ENCODE measurements at regions not wholly inside any gene's neighbourhood (a gene's known extent, or its start where the extent isn't known, plus 50 kb on each side); places are given as distances from the start of the nearest gene placed in this dataset.

DNA sequence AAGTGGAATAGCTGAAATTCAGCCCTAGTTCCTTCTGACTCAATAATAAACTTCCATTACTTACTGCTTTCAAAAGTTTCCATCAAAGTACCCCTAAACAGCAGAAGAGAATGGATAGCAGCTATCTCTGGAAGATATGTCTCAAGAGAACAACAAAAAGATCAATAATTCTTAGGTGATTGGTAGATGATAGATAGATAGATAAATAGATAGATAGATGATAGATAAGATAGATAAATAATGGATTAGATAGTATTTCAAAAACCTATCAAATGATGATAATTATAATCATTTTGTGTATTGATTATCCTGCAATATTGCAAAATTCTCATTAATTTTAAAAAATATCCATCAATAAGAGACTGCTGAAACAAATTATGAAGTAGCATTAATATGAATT is 97.4 kb upstream of the CCND2 start (continued):
- TF ChIP-seq, protein P1, sequence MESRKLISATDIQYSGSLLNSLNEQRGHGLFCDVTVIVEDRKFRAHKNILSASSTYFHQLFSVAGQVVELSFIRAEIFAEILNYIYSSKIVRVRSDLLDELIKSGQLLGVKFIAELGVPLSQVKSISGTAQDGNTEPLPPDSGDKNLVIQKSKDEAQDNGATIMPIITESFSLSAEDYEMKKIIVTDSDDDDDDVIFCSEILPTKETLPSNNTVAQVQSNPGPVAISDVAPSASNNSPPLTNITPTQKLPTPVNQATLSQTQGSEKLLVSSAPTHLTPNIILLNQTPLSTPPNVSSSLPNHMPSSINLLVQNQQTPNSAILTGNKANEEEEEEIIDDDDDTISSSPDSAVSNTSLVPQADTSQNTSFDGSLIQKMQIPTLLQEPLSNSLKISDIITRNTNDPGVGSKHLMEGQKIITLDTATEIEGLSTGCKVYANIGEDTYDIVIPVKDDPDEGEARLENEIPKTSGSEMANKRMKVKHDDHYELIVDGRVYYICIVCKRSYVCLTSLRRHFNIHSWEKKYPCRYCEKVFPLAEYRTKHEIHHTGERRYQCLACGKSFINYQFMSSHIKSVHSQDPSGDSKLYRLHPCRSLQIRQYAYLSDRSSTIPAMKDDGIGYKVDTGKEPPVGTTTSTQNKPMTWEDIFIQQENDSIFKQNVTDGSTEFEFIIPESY (IDR thresholded peaks at IDR 0.05; ENCODE audit: extremely low read depth, insufficient replicate concordance, low read length): no peak
- no peak for TF ChIP-seq ZNF274 (IDR thresholded peaks at IDR 0.05; ENCODE audit: low read depth, low read length)
- no peak for TF ChIP-seq YY1 (IDR thresholded peaks at IDR 0.05; ENCODE audit: extremely low read depth, insufficient replicate concordance, low read depth, low read length)

DNA sequence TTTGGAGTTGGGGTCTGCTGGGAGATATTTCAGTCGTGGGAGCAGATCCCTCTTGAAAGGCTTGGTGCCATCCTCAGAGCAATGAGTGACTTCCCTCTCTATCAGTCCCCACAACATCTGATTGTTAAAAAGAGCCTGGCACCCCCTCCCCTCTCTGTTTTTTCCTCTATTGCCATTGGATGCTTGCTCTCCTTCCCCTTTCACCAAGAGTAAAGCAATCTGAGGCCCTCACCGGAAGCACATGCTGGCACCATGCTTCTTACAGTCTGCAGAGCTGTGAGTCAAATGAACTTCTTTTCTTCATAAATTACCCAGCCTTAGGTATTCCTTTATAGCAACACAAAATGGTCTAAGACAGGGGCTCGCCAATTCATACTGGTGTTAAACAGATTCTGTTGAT is 99.1 kb upstream of the CCND2 start:
- H3K4me2 ChIP-seq (ENCODE audit: low read length): no peak overlapping the region
- H2AFZ ChIP-seq (ENCODE audit: low read depth, low read length, poor library complexity, severe bottlenecking): no peak overlapping the region
- CTCF ChIA-PET: no interaction called here
- H3K9ac ChIP-seq (ENCODE audit: low read length): no peak overlapping the region
- peaks cover 32% of the 10 kb centered on the region; the same call in 1 of the 2 replicates for H3K27me3 ChIP-seq (ENCODE audit: insufficient read depth, low read length)
- no peaks in the 10 kb centered on the region for H3K4me1 ChIP-seq (ENCODE audit: control insufficient read depth in 1 of 2, insufficient read depth in 2 of 2, low read length in 2 of 2)
- RAD21 ChIA-PET (ENCODE audit: low non-redundant PET in 1 of 2, low total read pairs in 2 of 2, uncharacterized antibody in 2 of 2, unreplicated experiment in 2 of 2): no interaction called here
- H3K9me3 ChIP-seq (ENCODE audit: control insufficient read depth in 1 of 2, insufficient read depth in 1 of 2, low read depth in 1 of 2, low read length in 2 of 2): no peaks in the 10 kb centered on the region
- no peaks in the 10 kb centered on the region for H3K36me3 ChIP-seq (ENCODE audit: control insufficient read depth in 1 of 2, insufficient read depth in 2 of 2, low read length in 2 of 2)
- H4K20me1 ChIP-seq (ENCODE audit: insufficient read depth): no peaks in the 10 kb centered on the region
- no peak overlapping the region for H3K27ac ChIP-seq (ENCODE audit: low read depth, low read length)
- DNase-seq (ENCODE audit: low read depth, low spot score): no peak
- no TSS peak for BruUV-seq (replicated peaks)
- POLR2A ChIA-PET: no interaction called here
- no peak for TF ChIP-seq TCF7L2 (IDR thresholded peaks at IDR 0.05; ENCODE audit: borderline replicate concordance, extremely low read depth, insufficient read depth, insufficient read length)
- no peak for TF ChIP-seq JUND (IDR thresholded peaks at IDR 0.05)
- TF ChIP-seq ZFX (IDR thresholded peaks at IDR 0.05): no peak
- no peak for TF ChIP-seq RAD21 (IDR thresholded peaks at IDR 0.05; ENCODE audit: low read depth)
- no peak for TF ChIP-seq SRF (IDR thresholded peaks at IDR 0.05; ENCODE audit: low read depth)
- no peak for TF ChIP-seq POLR2AphosphoS5 (IDR thresholded peaks at IDR 0.05; ENCODE audit: low read depth, low read length)
- TF ChIP-seq CBX3 (IDR thresholded peaks at IDR 0.05; ENCODE audit: low read depth): no peak
- TF ChIP-seq, protein P2, sequence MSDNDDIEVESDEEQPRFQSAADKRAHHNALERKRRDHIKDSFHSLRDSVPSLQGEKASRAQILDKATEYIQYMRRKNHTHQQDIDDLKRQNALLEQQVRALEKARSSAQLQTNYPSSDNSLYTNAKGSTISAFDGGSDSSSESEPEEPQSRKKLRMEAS (IDR thresholded peaks at IDR 0.05): no peak
- TF ChIP-seq, protein P3, sequence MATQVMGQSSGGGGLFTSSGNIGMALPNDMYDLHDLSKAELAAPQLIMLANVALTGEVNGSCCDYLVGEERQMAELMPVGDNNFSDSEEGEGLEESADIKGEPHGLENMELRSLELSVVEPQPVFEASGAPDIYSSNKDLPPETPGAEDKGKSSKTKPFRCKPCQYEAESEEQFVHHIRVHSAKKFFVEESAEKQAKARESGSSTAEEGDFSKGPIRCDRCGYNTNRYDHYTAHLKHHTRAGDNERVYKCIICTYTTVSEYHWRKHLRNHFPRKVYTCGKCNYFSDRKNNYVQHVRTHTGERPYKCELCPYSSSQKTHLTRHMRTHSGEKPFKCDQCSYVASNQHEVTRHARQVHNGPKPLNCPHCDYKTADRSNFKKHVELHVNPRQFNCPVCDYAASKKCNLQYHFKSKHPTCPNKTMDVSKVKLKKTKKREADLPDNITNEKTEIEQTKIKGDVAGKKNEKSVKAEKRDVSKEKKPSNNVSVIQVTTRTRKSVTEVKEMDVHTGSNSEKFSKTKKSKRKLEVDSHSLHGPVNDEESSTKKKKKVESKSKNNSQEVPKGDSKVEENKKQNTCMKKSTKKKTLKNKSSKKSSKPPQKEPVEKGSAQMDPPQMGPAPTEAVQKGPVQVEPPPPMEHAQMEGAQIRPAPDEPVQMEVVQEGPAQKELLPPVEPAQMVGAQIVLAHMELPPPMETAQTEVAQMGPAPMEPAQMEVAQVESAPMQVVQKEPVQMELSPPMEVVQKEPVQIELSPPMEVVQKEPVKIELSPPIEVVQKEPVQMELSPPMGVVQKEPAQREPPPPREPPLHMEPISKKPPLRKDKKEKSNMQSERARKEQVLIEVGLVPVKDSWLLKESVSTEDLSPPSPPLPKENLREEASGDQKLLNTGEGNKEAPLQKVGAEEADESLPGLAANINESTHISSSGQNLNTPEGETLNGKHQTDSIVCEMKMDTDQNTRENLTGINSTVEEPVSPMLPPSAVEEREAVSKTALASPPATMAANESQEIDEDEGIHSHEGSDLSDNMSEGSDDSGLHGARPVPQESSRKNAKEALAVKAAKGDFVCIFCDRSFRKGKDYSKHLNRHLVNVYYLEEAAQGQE (IDR thresholded peaks at IDR 0.05; ENCODE audit: low read depth): no peak
- TF ChIP-seq, protein P4, sequence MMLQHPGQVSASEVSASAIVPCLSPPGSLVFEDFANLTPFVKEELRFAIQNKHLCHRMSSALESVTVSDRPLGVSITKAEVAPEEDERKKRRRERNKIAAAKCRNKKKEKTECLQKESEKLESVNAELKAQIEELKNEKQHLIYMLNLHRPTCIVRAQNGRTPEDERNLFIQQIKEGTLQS (IDR thresholded peaks at IDR 0.05): no peak
- no peak for TF ChIP-seq SP1 (IDR thresholded peaks at IDR 0.05; ENCODE audit: low read depth)
- TF ChIP-seq, protein P5, sequence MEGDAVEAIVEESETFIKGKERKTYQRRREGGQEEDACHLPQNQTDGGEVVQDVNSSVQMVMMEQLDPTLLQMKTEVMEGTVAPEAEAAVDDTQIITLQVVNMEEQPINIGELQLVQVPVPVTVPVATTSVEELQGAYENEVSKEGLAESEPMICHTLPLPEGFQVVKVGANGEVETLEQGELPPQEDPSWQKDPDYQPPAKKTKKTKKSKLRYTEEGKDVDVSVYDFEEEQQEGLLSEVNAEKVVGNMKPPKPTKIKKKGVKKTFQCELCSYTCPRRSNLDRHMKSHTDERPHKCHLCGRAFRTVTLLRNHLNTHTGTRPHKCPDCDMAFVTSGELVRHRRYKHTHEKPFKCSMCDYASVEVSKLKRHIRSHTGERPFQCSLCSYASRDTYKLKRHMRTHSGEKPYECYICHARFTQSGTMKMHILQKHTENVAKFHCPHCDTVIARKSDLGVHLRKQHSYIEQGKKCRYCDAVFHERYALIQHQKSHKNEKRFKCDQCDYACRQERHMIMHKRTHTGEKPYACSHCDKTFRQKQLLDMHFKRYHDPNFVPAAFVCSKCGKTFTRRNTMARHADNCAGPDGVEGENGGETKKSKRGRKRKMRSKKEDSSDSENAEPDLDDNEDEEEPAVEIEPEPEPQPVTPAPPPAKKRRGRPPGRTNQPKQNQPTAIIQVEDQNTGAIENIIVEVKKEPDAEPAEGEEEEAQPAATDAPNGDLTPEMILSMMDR (IDR thresholded peaks at IDR 0.05 in 2 of 3, conservative IDR thresholded peaks at IDR 0.05 in 1 of 3; ENCODE audit: borderline replicate concordance in 1 of 3, insufficient read depth in 1 of 3, low read depth in 2 of 3, low read length in 2 of 3): no peak
- TF ChIP-seq SIN3A (IDR thresholded peaks at IDR 0.05; ENCODE audit: low read depth): no peak
- no peak for TF ChIP-seq FOSL1 (IDR thresholded peaks at IDR 0.05; ENCODE audit: low read depth)
- TF ChIP-seq EGR1 (IDR thresholded peaks at IDR 0.05; ENCODE audit: low read depth): no peak
- intact Hi-C loops (cut with micrococcal nuclease): no loop called here
- H3K79me2 ChIP-seq (ENCODE audit: insufficient read depth, low read length): no peaks in the 10 kb centered on the region
- no peak overlapping the region for H3K4me3 ChIP-seq (replicated peaks in 1 of 2; ENCODE audit: low read depth in 1 of 2, low read length in 2 of 2)
- no peaks in the 10 kb centered on the region for H3K9me2 ChIP-seq (ENCODE audit: insufficient read depth)
- ATAC-seq: no peak

All from HCT116 (cell line).